Activated B cell treated with CpG ODN at 0.5 μM for 24 hours (primary cell): ENCODE measurements at regions not wholly inside any gene's neighbourhood (a gene's known extent, or its start where the extent isn't known, plus 50 kb on each side); places are given as distances from the start of the nearest gene placed in this dataset.

Experiments used
- ATAC-seq: fragments of 200-7000 bp; cut with Tn5 transposase; one replicate; pipeline ENCODE4 v1.10.0; 2021; ENCODE audit warnings: low read depth, mild to moderate bottlenecking, moderate library complexity
- CTCF ChIA-PET: fragments of 350-600 bp; sonication (Branson Sonifier 250); formaldehyde crosslinking; loops from one replicate; lab custom pipeline; 2021; ENCODE audit warnings: antibody characterized with exemption; lab: Charles Lee
- POLR2A ChIA-PET: fragments of 350-600 bp; sonication (Branson Sonifier 250); formaldehyde crosslinking; loops from one replicate; lab custom pipeline; 2021; ENCODE audit warnings: antibody characterized with exemption; lab: Charles Lee
- DNase-seq: peaks from one replicate; pipeline ENCODE4 v3.0.0; 2022
- H3K27ac Mint-ChIP-seq: one replicate; pipeline ENCODE4 v1.8.0; 2020; ENCODE audit warnings: mixed read lengths
- H3K27me3 Mint-ChIP-seq: one replicate; pipeline ENCODE4 v1.8.0; 2021; ENCODE audit warnings: mixed read lengths
- H3K36me3 Mint-ChIP-seq: one replicate; pipeline ENCODE4 v1.8.0; 2021; ENCODE audit warnings: low read depth, mixed read lengths
- H3K4me1 Mint-ChIP-seq: one replicate; pipeline ENCODE4 v1.8.0; 2021; ENCODE audit warnings: mixed read lengths
- H3K4me3 Mint-ChIP-seq: one replicate; pipeline ENCODE4 v1.8.0; 2020; ENCODE audit warnings: mild to moderate bottlenecking, mixed read lengths
- H3K9me3 Mint-ChIP-seq: one replicate; pipeline ENCODE4 v1.8.0; 2020; ENCODE audit warnings: mixed read lengths
- intact Hi-C: fragments of 100-400 bp; cut with micrococcal nuclease; formaldehyde crosslinking; loops from one replicate; pipeline ENCODE4 v1.15.1; 2024
- TF ChIP-seq, protein P1 (sequence below): fragments of 200-600 bp; IDR thresholded peaks from one replicate; pipeline ENCODE4 v1.8.0; 2022; ENCODE audit warnings: antibody characterized with exemption, mild to moderate bottlenecking

DNA sequence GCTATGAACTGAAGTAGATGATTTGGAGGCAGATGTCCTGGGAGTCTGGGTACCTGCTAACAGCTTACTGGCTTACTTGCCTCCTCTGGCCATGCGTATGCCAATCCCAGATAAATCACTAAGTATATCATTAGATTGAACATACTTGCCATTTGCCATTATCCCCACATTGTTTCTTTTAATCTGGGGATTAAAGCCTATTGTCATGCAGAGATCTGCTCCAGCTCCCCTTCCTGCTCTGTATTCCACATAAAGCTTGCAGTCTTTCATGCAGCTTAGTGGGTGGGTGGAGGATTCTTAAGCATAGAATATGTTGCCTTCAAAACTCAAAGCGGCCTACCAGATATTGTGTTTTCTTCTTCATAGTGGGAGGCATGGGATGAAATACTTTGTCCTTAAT is 311.8 kb upstream of the MMADHC start:
- Mint-ChIP-seq H3K4me3 (no peak overlapping the region), H3K27ac (no peak overlapping the region), H3K27me3 (no peaks in the 10 kb centered on the region), H3K4me1 (no peaks in the 10 kb centered on the region), H3K36me3 (no peaks in the 10 kb centered on the region), H3K9me3 (no peaks in the 10 kb centered on the region)
- TF ChIP-seq, protein P1, sequence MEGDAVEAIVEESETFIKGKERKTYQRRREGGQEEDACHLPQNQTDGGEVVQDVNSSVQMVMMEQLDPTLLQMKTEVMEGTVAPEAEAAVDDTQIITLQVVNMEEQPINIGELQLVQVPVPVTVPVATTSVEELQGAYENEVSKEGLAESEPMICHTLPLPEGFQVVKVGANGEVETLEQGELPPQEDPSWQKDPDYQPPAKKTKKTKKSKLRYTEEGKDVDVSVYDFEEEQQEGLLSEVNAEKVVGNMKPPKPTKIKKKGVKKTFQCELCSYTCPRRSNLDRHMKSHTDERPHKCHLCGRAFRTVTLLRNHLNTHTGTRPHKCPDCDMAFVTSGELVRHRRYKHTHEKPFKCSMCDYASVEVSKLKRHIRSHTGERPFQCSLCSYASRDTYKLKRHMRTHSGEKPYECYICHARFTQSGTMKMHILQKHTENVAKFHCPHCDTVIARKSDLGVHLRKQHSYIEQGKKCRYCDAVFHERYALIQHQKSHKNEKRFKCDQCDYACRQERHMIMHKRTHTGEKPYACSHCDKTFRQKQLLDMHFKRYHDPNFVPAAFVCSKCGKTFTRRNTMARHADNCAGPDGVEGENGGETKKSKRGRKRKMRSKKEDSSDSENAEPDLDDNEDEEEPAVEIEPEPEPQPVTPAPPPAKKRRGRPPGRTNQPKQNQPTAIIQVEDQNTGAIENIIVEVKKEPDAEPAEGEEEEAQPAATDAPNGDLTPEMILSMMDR, result no peak
- ATAC-seq (no peak), DNase-seq (no peak)
- POLR2A ChIA-PET, result no interaction called here
- intact Hi-C loops, result no loop called here
- CTCF ChIA-PET, result no interaction called here

DNA sequence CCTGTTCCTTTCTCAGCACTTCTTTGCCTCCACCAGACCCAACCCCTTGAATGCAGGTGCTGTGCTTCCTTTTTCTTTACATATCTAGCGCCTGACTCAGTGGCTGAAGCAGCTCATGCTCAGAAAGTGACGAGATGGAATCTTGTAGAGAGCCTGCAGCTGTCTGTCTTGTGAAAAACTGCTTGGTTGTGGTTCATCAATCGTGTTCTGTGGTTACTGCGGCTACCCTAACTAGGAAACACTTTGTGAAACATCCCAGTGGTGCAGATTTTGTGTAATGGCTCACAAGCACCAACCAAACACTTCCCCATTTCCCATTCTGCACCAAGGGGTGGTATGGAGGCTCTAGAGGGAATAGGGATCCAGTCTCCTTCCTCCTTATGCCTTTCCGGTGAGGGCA is 307.2 kb upstream of the MMADHC start:
- intact Hi-C loops, result no loop called here
- POLR2A ChIA-PET, result no interaction called here
- no peak overlapping the region for H3K4me3 Mint-ChIP-seq
- H3K27me3 Mint-ChIP-seq, result no peaks in the 10 kb centered on the region
- no peaks in the 10 kb centered on the region for H3K36me3 Mint-ChIP-seq
- H3K4me1 Mint-ChIP-seq, result no peaks in the 10 kb centered on the region
- TF ChIP-seq, protein P1, result no peak
- CTCF ChIA-PET, result no interaction called here
- H3K27ac Mint-ChIP-seq, result no peak overlapping the region
- ATAC-seq (no peak), DNase-seq (no peak)
- H3K9me3 Mint-ChIP-seq, result no peaks in the 10 kb centered on the region

DNA sequence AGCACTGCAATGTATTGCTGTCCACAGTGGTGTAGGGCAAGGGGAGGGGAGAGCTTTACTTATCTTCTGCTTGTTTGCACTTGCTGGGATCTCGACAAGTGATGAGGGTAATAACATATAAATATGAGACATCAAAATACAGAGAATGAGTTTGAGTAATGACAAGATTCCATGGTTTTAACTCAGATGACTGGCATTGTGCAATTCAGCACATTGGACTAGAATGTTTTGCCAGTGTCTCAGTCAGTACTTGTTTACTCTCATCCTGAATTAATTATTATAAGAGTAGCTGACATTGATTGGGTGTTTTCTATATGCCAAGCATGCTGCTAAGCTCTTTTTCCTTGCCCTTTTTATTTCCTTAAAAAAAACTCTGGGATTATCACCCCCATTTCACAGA is 306.7 kb upstream of the MMADHC start:
- DNase-seq (no peak), ATAC-seq (no peak)
- H3K4me1 Mint-ChIP-seq, result no peaks in the 10 kb centered on the region
- ChIA-PET POLR2A (no interaction called here), CTCF (no interaction called here)
- no peak overlapping the region for H3K27ac Mint-ChIP-seq
- H3K9me3 Mint-ChIP-seq, result no peaks in the 10 kb centered on the region
- H3K27me3 Mint-ChIP-seq, result no peaks in the 10 kb centered on the region
- TF ChIP-seq, protein P1, result no peak
- intact Hi-C loops, result no loop called here
- H3K4me3 Mint-ChIP-seq, result no peak overlapping the region
- H3K36me3 Mint-ChIP-seq, result no peaks in the 10 kb centered on the region

DNA sequence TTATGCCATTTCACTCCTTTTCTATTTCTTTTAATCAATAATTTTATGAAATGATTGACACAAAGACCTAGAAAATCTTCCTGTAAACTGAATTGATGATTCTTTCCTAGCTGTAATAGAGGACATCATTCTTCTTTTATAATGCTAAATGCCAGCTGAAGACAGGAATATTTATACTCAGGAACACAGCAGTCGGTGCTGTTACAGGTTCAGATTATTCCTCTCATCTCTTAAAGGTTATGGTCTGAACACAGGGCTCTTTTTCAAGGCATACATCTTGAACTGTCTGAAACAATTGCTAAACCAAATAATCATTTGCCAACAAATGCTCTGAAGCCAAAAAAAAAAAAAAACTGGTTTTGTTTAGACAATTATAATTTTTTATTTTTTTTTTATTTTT is 305.0 kb upstream of the MMADHC start:
- Mint-ChIP-seq H3K36me3 (no peaks in the 10 kb centered on the region), H3K4me1 (no peaks in the 10 kb centered on the region), H3K27ac (no peak overlapping the region), H3K4me3 (no peak overlapping the region), H3K27me3 (no peaks in the 10 kb centered on the region), H3K9me3 (no peaks in the 10 kb centered on the region)
- TF ChIP-seq, protein P1, result no peak
- DNase-seq (no peak), ATAC-seq (no peak)
- POLR2A ChIA-PET, result no interaction called here
- CTCF ChIA-PET, result no interaction called here
- intact Hi-C loops, result no loop called here

DNA sequence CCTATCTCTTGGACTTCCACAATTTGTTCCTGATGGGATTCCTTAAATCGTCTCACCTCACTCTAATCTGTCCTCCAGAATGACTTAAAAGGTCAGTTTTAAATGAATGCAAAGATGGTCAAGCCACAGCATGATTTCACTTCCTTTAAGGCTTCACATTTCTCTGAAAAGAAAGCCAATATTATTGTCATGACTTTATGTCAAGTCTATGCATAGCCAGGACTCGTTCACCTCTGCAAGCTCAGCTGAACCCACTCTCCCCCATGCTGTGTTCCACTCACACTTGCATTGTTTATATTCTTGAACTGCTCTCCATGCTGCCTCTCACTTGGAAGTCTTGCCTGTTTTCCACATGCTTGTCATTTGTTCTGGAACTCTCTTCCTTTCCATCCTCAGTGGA is 298.4 kb upstream of the MMADHC start:
- intact Hi-C loops, result no loop called here
- no peaks in the 10 kb centered on the region for H3K36me3 Mint-ChIP-seq
- H3K9me3 Mint-ChIP-seq, result no peaks in the 10 kb centered on the region
- ChIA-PET POLR2A (no interaction called here), CTCF (no interaction called here)
- H3K4me1 Mint-ChIP-seq, result no peaks in the 10 kb centered on the region
- no peak for DNase-seq
- TF ChIP-seq, protein P1, result no peak
- no peak overlapping the region for H3K27ac Mint-ChIP-seq
- no peak for ATAC-seq
- no peak overlapping the region for H3K4me3 Mint-ChIP-seq
- no peaks in the 10 kb centered on the region for H3K27me3 Mint-ChIP-seq
